ENCODE measurements at regions not wholly inside any gene's neighbourhood (a gene's known extent, or its start where the extent isn't known, plus 50 kb on each side); places are given as distances from the start of the nearest gene placed in this dataset.

DNA sequence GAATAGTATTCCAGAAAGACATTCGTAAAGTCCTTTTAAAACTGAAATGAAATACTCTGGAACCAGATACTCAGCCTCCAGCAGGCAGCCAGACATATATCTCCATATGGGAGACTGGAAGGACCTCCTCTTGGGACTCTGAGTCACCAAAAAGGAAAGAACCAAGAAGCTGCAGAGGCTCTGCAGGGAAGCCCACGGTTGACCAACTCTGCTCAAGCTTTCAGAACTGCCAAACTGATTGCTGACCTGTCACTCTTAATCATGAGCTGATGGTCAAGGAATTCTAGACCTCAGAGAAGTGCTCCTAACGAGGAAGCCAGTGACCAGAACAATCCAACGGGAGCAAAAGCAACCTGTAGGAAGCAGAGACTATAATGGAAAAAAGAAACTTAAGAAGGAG is 434.7 kb downstream of the EIPR1 start:
- H3K4me3 ChIP-seq: no peak overlapping the region
- H3K9me3 ChIP-seq: no peaks in the 10 kb centered on the region
- no peaks in the 10 kb centered on the region for H3K36me3 ChIP-seq
- TF ChIP-seq CTCF (IDR thresholded peaks at IDR 0.05): no peak
- no peaks in the 10 kb centered on the region for H3K4me1 ChIP-seq (ENCODE audit: control insufficient read depth in 1 of 2, low read depth in 2 of 2)
- H3K27ac ChIP-seq: no peak overlapping the region
- DNase-seq (ENCODE audit: low spot score) (no peak), ATAC-seq (ENCODE audit: insufficient number of reproducible peaks, low FRiP score, low read depth) (no peak)
- H3K27me3 ChIP-seq (replicated peaks; ENCODE audit: insufficient read depth): no peaks in the 10 kb centered on the region

DNA sequence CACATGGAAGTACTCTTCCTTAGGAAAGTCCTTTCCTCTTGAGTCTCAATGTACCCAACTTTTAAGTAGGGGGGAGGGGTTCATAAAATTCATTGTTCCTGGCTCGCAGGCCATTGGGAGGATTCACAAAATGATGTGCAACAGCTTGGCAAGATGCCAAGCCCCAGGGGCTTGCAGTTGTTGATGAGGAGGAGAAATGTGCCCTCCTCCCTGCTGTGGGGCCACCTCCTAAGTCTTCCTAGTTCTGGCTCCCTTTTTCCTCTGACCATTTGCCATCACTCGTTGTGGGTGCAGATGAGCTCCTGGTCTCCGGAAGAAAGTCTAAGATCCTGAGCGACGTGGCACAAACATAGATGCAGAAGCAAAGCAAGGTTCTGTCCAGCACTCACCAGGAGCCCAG is 435.4 kb downstream of the EIPR1 start:
- Histone ChIP-seq H3K36me3 (no peaks in the 10 kb centered on the region), H3K27me3 (replicated peaks; ENCODE audit: insufficient read depth) (no peaks in the 10 kb centered on the region), H3K27ac (no peak overlapping the region), H3K4me1 (ENCODE audit: control insufficient read depth in 1 of 2, low read depth in 2 of 2) (no peaks in the 10 kb centered on the region), H3K4me3 (no peak overlapping the region), H3K9me3 (no peaks in the 10 kb centered on the region)
- no peak for TF ChIP-seq CTCF (IDR thresholded peaks at IDR 0.05)
- ATAC-seq (ENCODE audit: insufficient number of reproducible peaks, low FRiP score, low read depth) (no peak), DNase-seq (ENCODE audit: low spot score) (no peak)

- H3K36me3 ChIP-seq: no peaks in the 10 kb centered on the region
- no peak for ATAC-seq (ENCODE audit: insufficient number of reproducible peaks, low FRiP score, low read depth)
- no peaks in the 10 kb centered on the region for H3K9me3 ChIP-seq
- TF ChIP-seq CTCF (IDR thresholded peaks at IDR 0.05): no peak
- no peak overlapping the region for H3K4me3 ChIP-seq
- H3K27me3 ChIP-seq (replicated peaks; ENCODE audit: insufficient read depth): no peaks in the 10 kb centered on the region
- no peaks in the 10 kb centered on the region for H3K4me1 ChIP-seq (ENCODE audit: control insufficient read depth in 1 of 2, low read depth in 2 of 2)
- no peak overlapping the region for H3K27ac ChIP-seq
- no peak for DNase-seq (ENCODE audit: low spot score)
Observed at GRCh38 chr2:2941205-2941604, 436.4 kb downstream of the EIPR1 start.

DNA sequence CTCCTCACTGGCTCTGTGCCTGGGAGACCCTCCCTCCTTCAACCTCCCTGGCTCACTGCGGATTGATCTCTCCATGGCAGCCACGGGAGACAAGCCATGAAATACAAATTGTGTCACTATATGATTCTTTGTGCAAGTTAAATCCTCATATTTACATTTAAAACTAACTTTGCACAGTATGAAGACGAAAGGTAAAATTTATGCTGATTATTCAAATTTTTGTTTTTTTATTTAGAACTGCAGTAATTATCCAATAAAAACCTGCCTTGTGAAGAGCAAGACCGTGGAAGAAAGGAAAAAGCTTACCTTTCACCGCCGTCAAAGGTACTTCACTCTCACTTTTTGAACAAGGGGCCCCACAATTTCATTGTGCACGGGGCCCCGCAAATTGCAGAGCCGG is 436.9 kb downstream of the EIPR1 start:
- Histone ChIP-seq H3K27me3 (replicated peaks; ENCODE audit: insufficient read depth) (no peaks in the 10 kb centered on the region), H3K27ac (no peak overlapping the region), H3K9me3 (no peaks in the 10 kb centered on the region), H3K4me1 (ENCODE audit: control insufficient read depth in 1 of 2, low read depth in 2 of 2) (no peaks in the 10 kb centered on the region), H3K4me3 (no peak overlapping the region), H3K36me3 (no peaks in the 10 kb centered on the region)
- no peak for DNase-seq (ENCODE audit: low spot score)
- ATAC-seq (ENCODE audit: insufficient number of reproducible peaks, low FRiP score, low read depth): no peak
- no peak for TF ChIP-seq CTCF (IDR thresholded peaks at IDR 0.05)

- Histone ChIP-seq H3K9me3 (no peaks in the 10 kb centered on the region), H3K27me3 (replicated peaks; ENCODE audit: insufficient read depth) (no peaks in the 10 kb centered on the region), H3K27ac (no peak overlapping the region), H3K36me3 (no peaks in the 10 kb centered on the region), H3K4me1 (ENCODE audit: control insufficient read depth in 1 of 2, low read depth in 2 of 2) (no peaks in the 10 kb centered on the region), H3K4me3 (no peak overlapping the region)
- DNase-seq (ENCODE audit: low spot score): no peak
- ATAC-seq (ENCODE audit: insufficient number of reproducible peaks, low FRiP score, low read depth): no peak
- no peak for TF ChIP-seq CTCF (IDR thresholded peaks at IDR 0.05)
Observed at GRCh38 chr2:2940061-2940460, 437.6 kb downstream of the EIPR1 start.
